Glutamatergic neuron (in vitro differentiated cells): ENCODE measurements at regions not wholly inside any gene's neighbourhood (a gene's known extent, or its start where the extent isn't known, plus 50 kb on each side); places are given as distances from the start of the nearest gene placed in this dataset.

Experiments used
- DNase-seq: peaks from one replicate; pipeline ENCODE4 v3.0.0; 2022
- H3K27ac Mint-ChIP-seq: one replicate; pipeline ENCODE4 v1.8.0; 2020; ENCODE audit warnings: mild to moderate bottlenecking, mixed read lengths, inconsistent platforms; ENCODE audit not compliant: unreplicated experiment
- H3K27me3 Mint-ChIP-seq: one replicate; pipeline ENCODE4 v1.8.0; 2020; ENCODE audit warnings: mild to moderate bottlenecking, moderate library complexity, mixed read lengths, inconsistent platforms; ENCODE audit not compliant: unreplicated experiment
- H3K36me3 Mint-ChIP-seq: one replicate; pipeline ENCODE4 v1.8.0; 2020; ENCODE audit warnings: mild to moderate bottlenecking, mixed read lengths, inconsistent platforms; ENCODE audit not compliant: unreplicated experiment
- H3K4me1 Mint-ChIP-seq: one replicate; pipeline ENCODE4 v1.8.0; 2020; ENCODE audit warnings: mild to moderate bottlenecking, low read depth, mixed read lengths, inconsistent platforms; ENCODE audit not compliant: unreplicated experiment
- H3K4me3 Mint-ChIP-seq: one replicate; pipeline ENCODE4 v1.8.0; 2020; ENCODE audit warnings: mild to moderate bottlenecking, mixed read lengths, inconsistent platforms; ENCODE audit not compliant: unreplicated experiment
- H3K9me3 Mint-ChIP-seq: one replicate; pipeline ENCODE4 v1.8.0; 2020; ENCODE audit warnings: mild to moderate bottlenecking, moderate library complexity, mixed read lengths, inconsistent platforms; ENCODE audit not compliant: unreplicated experiment
- TF ChIP-seq, protein P1 (sequence below): fragments of 200-600 bp; sonication (generic); IDR thresholded peaks from one replicate; pipeline ENCODE4 v1.5.0; 2021; ENCODE audit not compliant: partially characterized antibody, unreplicated experiment

DNA sequence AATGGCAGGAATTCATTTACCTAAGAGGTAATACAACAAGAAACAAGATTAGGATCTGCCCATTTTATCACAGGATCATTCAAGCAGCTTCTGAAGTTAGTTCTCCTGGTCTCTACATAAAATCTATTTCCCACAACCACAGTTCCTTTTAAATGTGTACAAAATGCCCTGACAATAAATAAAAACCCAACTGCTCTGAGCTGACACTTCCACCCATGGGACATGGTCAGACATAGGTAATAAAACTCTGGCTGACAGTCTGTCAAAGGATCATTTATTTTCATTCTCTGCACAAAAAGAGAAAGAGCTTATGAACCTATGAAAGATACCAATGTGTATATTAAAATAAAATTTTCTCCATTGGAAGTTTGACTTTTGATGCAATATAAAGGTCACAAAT is 145.4 kb upstream of the PALMD start:
- TF ChIP-seq, protein P1, sequence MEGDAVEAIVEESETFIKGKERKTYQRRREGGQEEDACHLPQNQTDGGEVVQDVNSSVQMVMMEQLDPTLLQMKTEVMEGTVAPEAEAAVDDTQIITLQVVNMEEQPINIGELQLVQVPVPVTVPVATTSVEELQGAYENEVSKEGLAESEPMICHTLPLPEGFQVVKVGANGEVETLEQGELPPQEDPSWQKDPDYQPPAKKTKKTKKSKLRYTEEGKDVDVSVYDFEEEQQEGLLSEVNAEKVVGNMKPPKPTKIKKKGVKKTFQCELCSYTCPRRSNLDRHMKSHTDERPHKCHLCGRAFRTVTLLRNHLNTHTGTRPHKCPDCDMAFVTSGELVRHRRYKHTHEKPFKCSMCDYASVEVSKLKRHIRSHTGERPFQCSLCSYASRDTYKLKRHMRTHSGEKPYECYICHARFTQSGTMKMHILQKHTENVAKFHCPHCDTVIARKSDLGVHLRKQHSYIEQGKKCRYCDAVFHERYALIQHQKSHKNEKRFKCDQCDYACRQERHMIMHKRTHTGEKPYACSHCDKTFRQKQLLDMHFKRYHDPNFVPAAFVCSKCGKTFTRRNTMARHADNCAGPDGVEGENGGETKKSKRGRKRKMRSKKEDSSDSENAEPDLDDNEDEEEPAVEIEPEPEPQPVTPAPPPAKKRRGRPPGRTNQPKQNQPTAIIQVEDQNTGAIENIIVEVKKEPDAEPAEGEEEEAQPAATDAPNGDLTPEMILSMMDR: no peak
- Mint-ChIP-seq H3K4me3 (no peak overlapping the region), H3K36me3 (no peaks in the 10 kb centered on the region), H3K9me3 (peaks cover 4% of the 10 kb centered on the region), H3K4me1 (peaks cover 2% of the 10 kb centered on the region), H3K27ac (no peak overlapping the region), H3K27me3 (peaks cover 2% of the 10 kb centered on the region)
- DNase-seq: no peak

DNA sequence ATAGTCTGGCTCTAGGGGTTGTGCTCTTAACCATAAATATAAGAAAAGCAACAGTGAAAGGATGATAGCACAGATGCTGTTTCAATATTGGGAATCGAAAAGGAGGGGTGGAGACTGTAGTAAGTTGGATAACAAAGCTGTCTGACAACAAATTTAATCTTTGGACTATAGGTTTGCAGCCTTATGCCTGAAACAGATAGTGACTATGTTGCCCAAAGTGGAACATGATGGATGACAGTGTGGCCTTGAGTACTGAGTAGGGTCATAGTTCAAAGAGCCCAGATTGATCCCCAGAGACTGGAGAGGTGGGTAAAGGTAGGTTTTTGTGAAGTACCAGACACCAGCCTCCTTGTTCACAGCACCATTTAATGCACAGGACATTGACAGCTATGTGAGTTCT is 144.0 kb upstream of the PALMD start:
- peaks cover 9% of the 10 kb centered on the region for H3K9me3 Mint-ChIP-seq
- TF ChIP-seq, protein P1: no peak
- peaks cover 2% of the 10 kb centered on the region for H3K27me3 Mint-ChIP-seq
- peaks cover 2% of the 10 kb centered on the region for H3K4me1 Mint-ChIP-seq
- no peak overlapping the region for H3K27ac Mint-ChIP-seq
- peaks cover 10% of the 10 kb centered on the region for H3K36me3 Mint-ChIP-seq
- DNase-seq: no peak
- H3K4me3 Mint-ChIP-seq: no peak overlapping the region

DNA sequence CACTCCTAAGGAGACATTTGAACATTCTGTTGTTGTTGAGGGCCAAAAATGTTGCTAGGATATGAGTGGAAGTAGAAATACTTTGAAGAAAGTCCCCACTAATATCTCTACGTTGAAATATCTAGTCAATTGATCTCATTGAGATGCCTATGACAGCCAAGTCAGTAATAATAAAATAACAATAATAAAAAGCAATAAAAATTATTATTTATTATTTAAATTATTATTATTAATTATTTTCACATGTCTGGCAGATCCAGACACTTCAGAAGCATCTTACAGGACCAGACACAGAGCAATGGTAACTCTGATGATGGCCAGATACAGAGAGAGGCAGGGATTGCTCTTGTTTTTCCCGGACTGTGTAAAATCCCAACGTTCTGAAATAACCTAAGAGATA is 143.5 kb upstream of the PALMD start:
- Mint-ChIP-seq H3K4me1 (peaks cover 2% of the 10 kb centered on the region), H3K27me3 (peaks cover 3% of the 10 kb centered on the region), H3K9me3 (peaks cover 13% of the 10 kb centered on the region), H3K27ac (no peak overlapping the region), H3K4me3 (no peak overlapping the region), H3K36me3 (peaks cover 15% of the 10 kb centered on the region)
- TF ChIP-seq, protein P1: no peak
- DNase-seq: no peak

DNA sequence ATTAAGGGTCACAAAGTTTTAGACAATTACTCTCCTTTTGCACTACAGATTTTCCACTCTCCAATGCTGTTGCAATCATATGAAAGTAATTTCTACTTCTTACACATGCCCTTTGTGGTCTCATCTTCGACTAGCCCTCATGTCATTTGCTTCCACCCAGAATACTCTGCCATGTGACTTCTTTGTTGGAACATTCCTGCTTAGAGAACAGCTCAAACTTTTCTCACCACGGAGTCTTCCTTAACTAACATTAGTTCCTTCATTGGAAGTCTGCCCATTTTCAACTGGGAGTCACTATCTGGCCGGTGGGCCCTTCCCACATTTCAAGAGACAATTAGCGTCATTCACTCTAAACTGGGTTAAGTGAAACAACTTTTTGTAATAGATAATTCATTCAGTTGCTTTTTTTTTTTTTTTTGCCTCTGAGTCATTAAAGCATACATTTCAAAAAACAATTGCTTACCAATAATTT is 142.6 kb upstream of the PALMD start:
- TF ChIP-seq, protein P1: no peak
- peaks cover 16% of the 10 kb centered on the region for H3K36me3 Mint-ChIP-seq
- H3K27me3 Mint-ChIP-seq: peaks cover 3% of the 10 kb centered on the region
- DNase-seq: no peak
- H3K4me3 Mint-ChIP-seq: no peak overlapping the region
- peaks cover 13% of the 10 kb centered on the region for H3K9me3 Mint-ChIP-seq
- no peak overlapping the region for H3K27ac Mint-ChIP-seq
- peaks cover 2% of the 10 kb centered on the region for H3K4me1 Mint-ChIP-seq

DNA sequence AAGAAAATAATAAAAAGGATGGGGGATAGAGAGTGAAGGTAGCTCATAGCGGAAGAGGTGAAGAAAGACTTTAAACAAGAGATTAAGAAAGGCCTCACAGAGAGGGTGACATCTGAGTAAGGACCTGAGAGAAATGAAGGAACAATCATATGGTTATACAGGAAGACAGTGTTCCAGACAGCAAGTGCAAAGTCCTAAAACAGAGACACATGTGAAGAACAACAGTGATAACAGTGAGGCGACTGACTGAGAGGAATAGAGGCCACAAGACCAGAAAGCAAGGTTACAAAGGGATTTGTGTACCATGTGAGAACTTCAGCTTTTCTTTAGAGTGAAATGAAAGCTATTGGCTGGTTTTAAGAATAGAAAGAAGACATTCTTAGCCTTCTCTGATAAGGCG is 141.6 kb upstream of the PALMD start:
- no peak for DNase-seq
- TF ChIP-seq, protein P1: no peak
- Mint-ChIP-seq H3K27ac (no peak overlapping the region), H3K27me3 (peaks cover 3% of the 10 kb centered on the region), H3K4me1 (peaks cover 2% of the 10 kb centered on the region), H3K4me3 (no peak overlapping the region), H3K36me3 (peaks cover 16% of the 10 kb centered on the region), H3K9me3 (peaks cover 15% of the 10 kb centered on the region)
